ENCODE measurements at regions not wholly inside any gene's neighbourhood (a gene's known extent, or its start where the extent isn't known, plus 50 kb on each side); places are given as distances from the start of the nearest gene placed in this dataset.

- Histone ChIP-seq H3K36me3 (ENCODE audit: control insufficient read depth, insufficient read depth, low read length) (no peaks in the 10 kb centered on the region), H3K27me3 (ENCODE audit: control insufficient read depth, insufficient read depth, low read length) (no peaks in the 10 kb centered on the region), H2AFZ (no peak overlapping the region), H3K4me1 (no peaks in the 10 kb centered on the region), H3K4me2 (ENCODE audit: low read length) (no peak overlapping the region), H3K4me3 (ENCODE audit: low read depth, low read length) (no peak overlapping the region), H3K9ac (no peak overlapping the region), H3K27ac (no peak overlapping the region), H3K79me2 (no peaks in the 10 kb centered on the region), H3K9me3 (ENCODE audit: control insufficient read depth, low read length) (no peaks in the 10 kb centered on the region)
- no peak for TF ChIP-seq CTCF (IDR thresholded peaks at IDR 0.05)
Observed at GRCh38 chrX:129097668-129098067, 425.6 kb downstream of the SMARCA1 start.

GRCh38 chrX:129093706-129094105, 429.6 kb downstream of the SMARCA1 start:
- no peak overlapping the region for H3K27ac ChIP-seq
- no peaks in the 10 kb centered on the region for H3K36me3 ChIP-seq (ENCODE audit: control insufficient read depth, insufficient read depth, low read length)
- no peak overlapping the region for H3K4me2 ChIP-seq (ENCODE audit: low read length)
- no peak for TF ChIP-seq CTCF (IDR thresholded peaks at IDR 0.05)
- H3K4me3 ChIP-seq (ENCODE audit: low read depth, low read length): no peak overlapping the region
- H2AFZ ChIP-seq: no peak overlapping the region
- H3K4me1 ChIP-seq: no peaks in the 10 kb centered on the region
- no peak overlapping the region for H3K9ac ChIP-seq
- H3K79me2 ChIP-seq: no peaks in the 10 kb centered on the region
- H3K27me3 ChIP-seq (ENCODE audit: control insufficient read depth, insufficient read depth, low read length): no peaks in the 10 kb centered on the region
- no peaks in the 10 kb centered on the region for H3K9me3 ChIP-seq (ENCODE audit: control insufficient read depth, low read length)

GRCh38 chrX:129092757-129093156, 430.5 kb downstream of the SMARCA1 start:
- no peak overlapping the region for H3K27ac ChIP-seq
- no peaks in the 10 kb centered on the region for H3K27me3 ChIP-seq (ENCODE audit: control insufficient read depth, insufficient read depth, low read length)

GRCh38 chrX:129092242-129092641, 431.0 kb downstream of the SMARCA1 start:
- Histone ChIP-seq H3K9ac (no peak overlapping the region), H3K27me3 (ENCODE audit: control insufficient read depth, insufficient read depth, low read length) (no peaks in the 10 kb centered on the region), H3K36me3 (ENCODE audit: control insufficient read depth, insufficient read depth, low read length) (no peaks in the 10 kb centered on the region), H3K9me3 (ENCODE audit: control insufficient read depth, low read length) (no peaks in the 10 kb centered on the region), H3K4me2 (ENCODE audit: low read length) (no peak overlapping the region), H3K27ac (no peak overlapping the region), H3K4me3 (ENCODE audit: low read depth, low read length) (no peak overlapping the region), H3K4me1 (no peaks in the 10 kb centered on the region), H2AFZ (no peak overlapping the region), H3K79me2 (no peaks in the 10 kb centered on the region)
- TF ChIP-seq CTCF (IDR thresholded peaks at IDR 0.05): no peak

More at GRCh38 chrX:129092757-129093156, 430.5 kb downstream of the SMARCA1 start:
- H3K36me3 ChIP-seq (ENCODE audit: control insufficient read depth, insufficient read depth, low read length): no peaks in the 10 kb centered on the region
- H3K9ac ChIP-seq: no peak overlapping the region
- H3K4me1 ChIP-seq: no peaks in the 10 kb centered on the region
- H2AFZ ChIP-seq: no peak overlapping the region
- H3K9me3 ChIP-seq (ENCODE audit: control insufficient read depth, low read length): no peaks in the 10 kb centered on the region
- TF ChIP-seq CTCF (IDR thresholded peaks at IDR 0.05): no peak
- no peak overlapping the region for H3K4me2 ChIP-seq (ENCODE audit: low read length)
- no peak overlapping the region for H3K4me3 ChIP-seq (ENCODE audit: low read depth, low read length)
- H3K79me2 ChIP-seq: no peaks in the 10 kb centered on the region

GRCh38 chrX:129091097-129091496, 432.2 kb downstream of the SMARCA1 start:
- Histone ChIP-seq H3K27me3 (ENCODE audit: control insufficient read depth, insufficient read depth, low read length) (no peaks in the 10 kb centered on the region), H3K9ac (no peak overlapping the region), H3K36me3 (ENCODE audit: control insufficient read depth, insufficient read depth, low read length) (no peaks in the 10 kb centered on the region), H3K27ac (no peak overlapping the region), H3K9me3 (ENCODE audit: control insufficient read depth, low read length) (no peaks in the 10 kb centered on the region), H3K4me1 (no peaks in the 10 kb centered on the region), H2AFZ (no peak overlapping the region), H3K4me2 (ENCODE audit: low read length) (no peak overlapping the region), H3K79me2 (no peaks in the 10 kb centered on the region), H3K4me3 (ENCODE audit: low read depth, low read length) (no peak overlapping the region)
- TF ChIP-seq CTCF (IDR thresholded peaks at IDR 0.05): no peak

All from parathyroid adenoma (tissue), 2 donors.